Lung (tissue), 11 donors: ENCODE measurements at regions not wholly inside any gene's neighbourhood (a gene's known extent, or its start where the extent isn't known, plus 50 kb on each side); places are given as distances from the start of the nearest gene placed in this dataset.
A peak's percentile ranks its signal among the peaks of the same experiment; 100 is the strongest.

Experiments used
- ATAC-seq: fragments of 200-7000 bp; cut with Tn5 transposase; one replicate; pipeline ENCODE4 v1.9.1; 2020; ENCODE audit warnings: moderate number of reproducible peaks; ENCODE audit not compliant: insufficient read depth, low FRiP score
- DNase-seq, 3 donors: peaks; one replicate each; pipeline ENCODE4 v3.0.0-alpha.2; 2013 to 2017
- H3K27ac ChIP-seq, 2 donors: one replicate each; pipeline ENCODE4 v1.5.1; 2013; ENCODE audit warnings: mild to moderate bottlenecking in 2 of 2, moderate library complexity in 2 of 2, control low read depth in 1 of 2, inconsistent platforms in 1 of 2, low read depth in 1 of 2, low read length in 1 of 2
- H3K27me3 ChIP-seq, 3 donors: one replicate each; pipeline ENCODE4 v1.5.1; 2013; ENCODE audit warnings: low read length in 2 of 3; ENCODE audit not compliant: control insufficient read depth in 3 of 3, insufficient read depth in 3 of 3
- H3K36me3 ChIP-seq, 4 donors: one replicate each; pipeline ENCODE4 v1.5.1; 2013; ENCODE audit warnings: low read length in 4 of 4, mild to moderate bottlenecking in 1 of 4, moderate library complexity in 1 of 4; ENCODE audit not compliant: control insufficient read depth in 4 of 4, insufficient read depth in 4 of 4
- H3K4me1 ChIP-seq, 5 donors: one replicate each; pipeline ENCODE4 v1.5.1; 2013; ENCODE audit warnings: low read length in 5 of 5, mild to moderate bottlenecking in 2 of 5, moderate library complexity in 1 of 5; ENCODE audit not compliant: control insufficient read depth in 5 of 5, insufficient read depth in 5 of 5
- H3K4me3 ChIP-seq: one replicate; pipeline ENCODE4 v1.5.1; 2013; ENCODE audit warnings: mild to moderate bottlenecking, control low read depth, moderate library complexity
- H3K9ac ChIP-seq, 2 donors: one replicate each; pipeline ENCODE4 v1.5.1; 2013; ENCODE audit warnings: low read length in 2 of 2, control low read depth in 1 of 2; ENCODE audit not compliant: insufficient read depth in 1 of 2
- H3K9me3 ChIP-seq, 4 donors: one replicate each; pipeline ENCODE4 v1.5.1; 2013; ENCODE audit warnings: low read length in 3 of 4, mild to moderate bottlenecking in 1 of 4, moderate library complexity in 1 of 4; ENCODE audit not compliant: control insufficient read depth in 4 of 4, insufficient read depth in 3 of 4
- WGBS, 2 donors: extraction: QIAGEN DNeasy Blood & Tissue Kit; methylation state at CpG; one replicate each; pipeline ENCODE4 v1.1.7; 2013; 5-methylcytosine and 5-hydroxymethylcytosine counted together
- TF ChIP-seq, protein P1 (sequence below): IDR thresholded peaks from 2 replicates; pipeline ENCODE4 v1.5.1; 2012; ENCODE audit warnings: mild to moderate bottlenecking; ENCODE audit errors: control extremely low read depth, extremely low read depth
- donor health status: control.
- donor health status: control.
- donor health status: Bipolar disorder and iron deficiency.
- donor health status: healthy.
- donor health status: DM: yes; HTN: yes; CAD: no.

DNA sequence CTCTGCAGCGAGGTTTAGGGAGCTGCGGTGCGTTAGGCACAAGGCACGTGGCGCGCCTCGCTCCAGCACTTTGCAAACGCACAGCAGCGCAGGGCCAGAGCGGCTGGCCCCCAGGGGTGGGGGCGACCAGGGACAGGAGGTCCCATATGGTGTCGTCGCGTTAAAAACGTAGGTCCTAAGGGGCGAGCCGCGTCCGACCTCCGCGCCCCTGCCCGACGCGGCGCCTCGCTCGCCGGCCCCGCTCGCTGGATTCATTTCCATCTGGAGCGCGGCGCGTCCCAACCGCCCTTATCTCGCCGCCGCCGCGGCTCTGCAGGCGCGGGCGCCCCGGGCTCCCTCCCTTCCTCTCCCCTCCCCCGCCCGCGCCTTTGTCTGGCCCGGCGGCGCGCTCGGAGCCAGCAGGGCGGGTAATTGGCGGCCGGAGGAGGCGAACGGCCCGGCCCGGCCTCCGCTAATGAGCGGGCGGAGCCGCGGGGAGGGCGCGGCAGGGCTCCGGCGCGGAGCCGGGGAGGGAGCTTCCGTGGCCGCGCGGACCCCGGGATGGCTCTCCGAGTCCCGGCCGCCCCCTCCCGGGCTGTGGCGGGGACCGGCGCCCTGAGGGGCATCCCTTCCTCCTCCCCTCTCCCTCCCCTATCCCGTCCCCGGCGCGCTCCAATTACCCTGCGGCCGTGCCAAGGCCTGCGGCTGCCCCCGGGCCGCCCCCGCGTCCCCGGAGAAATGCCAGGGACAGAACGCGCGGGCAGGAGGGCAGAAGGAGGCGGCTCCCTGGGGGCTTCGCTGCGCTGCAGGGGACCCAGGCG, 409.0 kb downstream of the BCOR start:
- no peak overlapping the region for H3K27ac ChIP-seq
- TF ChIP-seq, protein P1, sequence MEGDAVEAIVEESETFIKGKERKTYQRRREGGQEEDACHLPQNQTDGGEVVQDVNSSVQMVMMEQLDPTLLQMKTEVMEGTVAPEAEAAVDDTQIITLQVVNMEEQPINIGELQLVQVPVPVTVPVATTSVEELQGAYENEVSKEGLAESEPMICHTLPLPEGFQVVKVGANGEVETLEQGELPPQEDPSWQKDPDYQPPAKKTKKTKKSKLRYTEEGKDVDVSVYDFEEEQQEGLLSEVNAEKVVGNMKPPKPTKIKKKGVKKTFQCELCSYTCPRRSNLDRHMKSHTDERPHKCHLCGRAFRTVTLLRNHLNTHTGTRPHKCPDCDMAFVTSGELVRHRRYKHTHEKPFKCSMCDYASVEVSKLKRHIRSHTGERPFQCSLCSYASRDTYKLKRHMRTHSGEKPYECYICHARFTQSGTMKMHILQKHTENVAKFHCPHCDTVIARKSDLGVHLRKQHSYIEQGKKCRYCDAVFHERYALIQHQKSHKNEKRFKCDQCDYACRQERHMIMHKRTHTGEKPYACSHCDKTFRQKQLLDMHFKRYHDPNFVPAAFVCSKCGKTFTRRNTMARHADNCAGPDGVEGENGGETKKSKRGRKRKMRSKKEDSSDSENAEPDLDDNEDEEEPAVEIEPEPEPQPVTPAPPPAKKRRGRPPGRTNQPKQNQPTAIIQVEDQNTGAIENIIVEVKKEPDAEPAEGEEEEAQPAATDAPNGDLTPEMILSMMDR, result no peak
- DNase-seq (peak; percentile 80 to 90 (median 86)), ATAC-seq (peak; percentile 74)
- peaks cover 0 to 7% (median 0%) of the 10 kb centered on the region in 4 donors for H3K9me3 ChIP-seq
- H3K4me1 ChIP-seq, result peaks cover 0 to 16% (median 6%) of the 10 kb centered on the region in 5 donors
- no peak overlapping the region for H3K4me3 ChIP-seq
- no peak overlapping the region for H3K9ac ChIP-seq
- WGBS, 2 donors, result 2 to 15% methylated on average over 29 to 101 of the region's 101 CpGs
- no peaks in the 10 kb centered on the region for H3K36me3 ChIP-seq
- peaks cover under 1 to 17% (median 3%) of the 10 kb centered on the region in 3 donors for H3K27me3 ChIP-seq

DNA sequence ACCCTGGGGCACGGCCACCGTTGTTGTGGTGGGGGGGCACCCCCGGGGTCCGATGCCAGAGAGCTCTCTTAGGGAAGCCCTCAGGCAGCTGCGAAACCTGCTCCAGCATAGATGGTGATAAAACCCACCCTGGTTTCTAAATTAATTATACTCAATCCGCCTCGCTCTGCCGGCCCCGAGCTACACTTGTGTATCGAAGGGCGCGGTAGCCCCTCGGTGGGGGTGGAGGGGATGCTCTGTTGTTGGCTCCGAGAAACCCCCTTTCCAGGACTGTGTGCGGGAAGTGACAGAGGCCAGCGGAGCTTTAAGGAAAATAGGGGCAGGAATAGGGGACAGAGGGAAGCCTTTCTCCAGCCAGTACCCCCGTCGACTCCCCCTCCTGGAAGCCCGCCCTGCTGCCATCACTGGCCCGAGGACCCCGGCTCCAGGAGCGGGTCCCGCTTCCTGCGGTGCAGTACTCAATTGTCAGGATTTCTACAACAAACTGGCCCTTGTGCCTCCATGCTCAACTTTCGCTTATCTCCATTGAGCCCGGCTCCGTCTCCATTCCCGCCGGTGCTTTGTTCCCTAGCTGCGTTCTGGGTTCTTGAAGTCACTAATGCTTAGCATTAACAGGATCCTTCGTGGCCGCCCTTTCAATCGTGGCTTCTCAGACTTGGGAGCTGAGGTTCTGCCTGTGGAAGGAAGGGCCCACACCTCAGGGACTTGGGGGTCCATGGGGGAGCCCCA, 408.2 kb downstream of the BCOR start:
- TF ChIP-seq, protein P1, result no peak
- DNase-seq (peak; percentile 42 to 61 (median 45)), ATAC-seq (no peak)
- Histone ChIP-seq H3K9ac (no peak overlapping the region), H3K4me3 (no peak overlapping the region), H3K9me3 (peaks cover 0 to 9% (median 0%) of the 10 kb centered on the region in 4 donors), H3K27ac (no peak overlapping the region), H3K4me1 (peaks cover 0 to 16% (median 6%) of the 10 kb centered on the region in 5 donors), H3K36me3 (no peaks in the 10 kb centered on the region), H3K27me3 (peaks cover 3 to 17% (median 3%) of the 10 kb centered on the region in 3 donors)
- WGBS, 2 donors, result 11 to 27% methylated on average over 28 to 33 of the region's 33 CpGs

DNA sequence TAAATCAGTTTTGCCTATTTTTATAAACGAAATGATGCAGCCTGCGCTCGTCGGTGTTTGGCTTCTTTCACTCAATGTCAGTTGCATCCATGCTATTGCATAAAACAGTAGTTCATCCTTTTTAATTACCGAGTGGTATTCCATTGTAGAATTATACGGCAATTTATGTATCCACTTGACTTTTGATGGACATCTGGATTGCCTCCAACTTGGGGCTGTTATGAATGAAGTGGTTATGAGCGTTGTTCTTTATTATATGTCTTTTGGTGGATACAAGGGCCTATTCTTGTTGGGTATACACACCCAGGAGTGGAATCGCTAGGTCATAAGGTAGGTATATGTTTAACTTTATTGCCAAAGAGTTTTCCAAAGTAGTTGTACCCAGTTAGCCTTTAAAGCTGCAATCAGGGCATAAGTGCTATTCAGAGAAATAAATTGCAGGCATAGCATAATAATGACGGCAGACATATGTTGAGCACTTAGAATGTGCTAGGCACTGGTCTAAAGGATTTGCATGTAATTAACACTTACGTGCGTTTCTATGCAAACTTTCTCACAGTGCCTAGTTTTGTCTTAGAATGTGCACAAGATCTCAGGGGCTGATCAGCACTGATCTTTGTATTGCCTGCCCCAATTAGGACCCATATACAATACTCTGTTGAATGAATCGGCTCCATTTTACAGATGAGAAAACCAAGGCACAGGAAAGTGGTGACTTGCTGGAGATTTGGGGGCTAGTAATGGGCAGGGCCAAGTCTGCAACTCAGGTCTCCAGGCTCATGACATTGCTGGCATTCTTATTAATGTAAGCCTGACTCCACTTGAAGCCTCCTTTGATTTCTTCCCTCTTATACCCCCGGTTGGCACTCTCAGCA, 407.0 kb downstream of the BCOR start:
- Histone ChIP-seq H3K9ac (no peak overlapping the region), H3K27me3 (peaks cover 0 to 11% (median 3%) of the 10 kb centered on the region in 3 donors), H3K27ac (no peak overlapping the region), H3K4me3 (no peak overlapping the region), H3K36me3 (no peaks in the 10 kb centered on the region), H3K9me3 (peaks cover 0 to 9% (median 0%) of the 10 kb centered on the region in 4 donors), H3K4me1 (peaks cover 0 to 16% (median 6%) of the 10 kb centered on the region in 5 donors)
- ATAC-seq (no peak), DNase-seq (no peak)
- TF ChIP-seq, protein P1, result no peak
- WGBS, 2 donors, result 82 to 90% methylated on average over 13 of the region's 13 CpGs
